HepG2 (cell line): ENCODE measurements at regions not wholly inside any gene's neighbourhood (a gene's known extent, or its start where the extent isn't known, plus 50 kb on each side); places are given as distances from the start of the nearest gene placed in this dataset.

Source experiments
- ATAC-seq: fragments of 200-7000 bp; cut with Tn5 transposase; 3 replicates; pipeline ENCODE4 v1.9.1; 2020; ENCODE audit warnings: mild to moderate bottlenecking, moderate library complexity
- BruUV-seq: library from RNA; stranded (reverse); fragments of 400-500 nt; replicated peaks from 2 replicates; lab custom pipeline; 2021; lab: Mats Ljungman, UMichigan
- CTCF ChIA-PET: fragments of 300-600 bp; formaldehyde crosslinking; extraction: SDS; loops from one replicate; lab custom pipeline; 2021; ENCODE audit warnings: low total read pairs, inconsistent platforms, low intra/inter-chr PET ratio; lab: Yijun Ruan, JAX
- POLR2A ChIA-PET: fragments of 350-600 bp; sonication (Branson Sonifier 250); formaldehyde crosslinking; loops from one replicate; lab custom pipeline; 2020; ENCODE audit warnings: antibody characterized with exemption, inconsistent platforms; lab: Yijun Ruan, JAX
- DNase-seq: peaks from one replicate; pipeline ENCODE4 v3.0.0-alpha.2; 2015; ENCODE audit warnings: low spot score
- FAIRE-seq: peaks from 3 replicates; lab custom pipeline; 2011; peaks lifted over from hg19 to GRCh38; lab: Jason Lieb, UNC
- H2AFZ ChIP-seq: one replicate; pipeline ENCODE4 v1.6.1; 2011; ENCODE audit warnings: low read length, inconsistent platforms
- H3K27ac ChIP-seq: fragments of 300-600 bp; 3 replicates; pipeline ENCODE4 v1.8.0; 2011; ENCODE audit warnings: mixed run types, mild to moderate bottlenecking, mixed read lengths, low read length, inconsistent platforms; ENCODE audit not compliant: insufficient read depth; ENCODE audit errors: extremely low read length
- H3K27me3 ChIP-seq, 2 experiments: fragments of 200-600 bp in 1 of 2; 2 replicates in 1 of 2; 3 replicates in 1 of 2; pipeline versions ENCODE4 v1.6.0 to v1.8.0; 2011; ENCODE audit warnings: low read length in 2 of 2, mild to moderate bottlenecking in 2 of 2, moderate library complexity in 2 of 2, inconsistent platforms in 1 of 2; ENCODE audit not compliant: insufficient read depth in 2 of 2, control insufficient read depth in 1 of 2
- H3K36me3 ChIP-seq, 2 experiments: fragments of 200-600 bp in 1 of 2; replicated peaks in 1 of 2; 2 replicates in 1 of 2; 3 replicates in 1 of 2; pipeline versions ENCODE4 v1.5.1 to v1.8.0; 2011; ENCODE audit warnings: low read length in 2 of 2, inconsistent platforms in 1 of 2; ENCODE audit not compliant: insufficient read depth in 2 of 2, control insufficient read depth in 1 of 2
- H3K4me1 ChIP-seq: 2 replicates; pipeline ENCODE4 v1.5.1; 2012; ENCODE audit warnings: low read length, inconsistent platforms; ENCODE audit not compliant: insufficient read depth
- H3K4me2 ChIP-seq: 2 replicates; pipeline ENCODE4 v1.6.0; 2011; ENCODE audit warnings: low read depth, low read length, inconsistent platforms
- H3K4me3 ChIP-seq, 3 experiments: fragments of 200-600 bp in 1 of 3; sonication (generic), shearing (Covaris generic) in 1 of 3; replicated peaks in 1 of 3; 2 replicates each; pipeline ENCODE4 v1.5.1; 2011 to 2016; ENCODE audit warnings: low read length in 3 of 3, inconsistent platforms in 2 of 3, low read depth in 2 of 3, mild to moderate bottlenecking in 2 of 3, control low read depth in 1 of 3, mixed read lengths in 1 of 3; ENCODE audit not compliant: insufficient read depth in 1 of 3
- H3K79me2 ChIP-seq: one replicate; pipeline ENCODE4 v1.6.1; 2011; ENCODE audit warnings: low read length, inconsistent platforms; ENCODE audit not compliant: insufficient read depth
- H3K9ac ChIP-seq: 2 replicates; pipeline ENCODE4 v1.6.0; 2011; ENCODE audit warnings: mild to moderate bottlenecking, low read depth, low read length, inconsistent platforms; ENCODE audit not compliant: insufficient read depth
- H3K9me3 ChIP-seq: 2 replicates; pipeline ENCODE4 v1.5.1; 2012; ENCODE audit warnings: mild to moderate bottlenecking, low read length
- H4K20me1 ChIP-seq: 2 replicates; pipeline ENCODE4 v1.6.0; 2011; ENCODE audit warnings: inconsistent platforms, mild to moderate bottlenecking, low read length, moderate library complexity; ENCODE audit not compliant: insufficient read depth
- ARHGAP35 ChIP-seq: sonication (generic); formaldehyde crosslinking; IDR thresholded peaks from 2 replicates; pipeline ENCODE4 v1.9.0; 2022; ENCODE audit warnings: mild to moderate bottlenecking, inconsistent platforms, moderate library complexity, missing genetic modification reagents, borderline replicate concordance
- HDAC6 ChIP-seq: fragments of 200-600 bp; sonication (generic); IDR thresholded peaks from 2 replicates; pipeline ENCODE4 v1.7.0; 2017; ENCODE audit warnings: mild to moderate bottlenecking, antibody characterized with exemption, low read length, low read depth
- HOXA5 ChIP-seq: sonication (generic); formaldehyde crosslinking; IDR thresholded peaks from 2 replicates; pipeline ENCODE4 v1.4.0; 2020; ENCODE audit warnings: missing genetic modification reagents
- HOXD1 ChIP-seq: sonication (generic); formaldehyde crosslinking; IDR thresholded peaks from 2 replicates; pipeline ENCODE4 v1.5.0; 2020; ENCODE audit warnings: missing genetic modification reagents
- IRF9 ChIP-seq: sonication (generic); formaldehyde crosslinking; IDR thresholded peaks from 2 replicates; pipeline ENCODE4 v1.8.0; 2022; ENCODE audit warnings: missing genetic modification reagents, mild to moderate bottlenecking, borderline replicate concordance
- LCORL ChIP-seq, 2 experiments: fragments of 450-650 bp in 1 of 2; sonication (generic) in 1 of 2; formaldehyde crosslinking in 1 of 2; IDR thresholded peaks; 2 replicates each; pipeline versions ENCODE4 v1.5.0 to v1.6.1; 2017 to 2020; ENCODE audit warnings: antibody characterized with exemption in 1 of 2, missing genetic modification reagents in 1 of 2
- MBD4 ChIP-seq: IDR thresholded peaks from 2 replicates; pipeline ENCODE4 v1.6.1; 2012; ENCODE audit warnings: low read length, inconsistent platforms, borderline replicate concordance
- MXD1 ChIP-seq: sonication (generic); formaldehyde crosslinking; IDR thresholded peaks from 2 replicates; pipeline ENCODE4 v1.4.0; 2020; ENCODE audit warnings: mild to moderate bottlenecking, missing genetic modification reagents
- NR2F1 ChIP-seq, 2 experiments: fragments of 450-650 bp in 1 of 2; formaldehyde crosslinking in 1 of 2; IDR thresholded peaks; 2 replicates each; pipeline versions ENCODE4 v1.5.0 to v1.6.1; 2016 to 2020; ENCODE audit warnings: mild to moderate bottlenecking in 1 of 2, missing compliant biosample characterization in 1 of 2, missing genetic modification reagents in 1 of 2, moderate library complexity in 1 of 2
- NR3C1 ChIP-seq: sonication (generic); formaldehyde crosslinking; IDR thresholded peaks from 2 replicates; pipeline ENCODE4 v1.4.0; 2020; ENCODE audit warnings: missing genetic modification reagents
- SP4 ChIP-seq: sonication (generic); formaldehyde crosslinking; IDR thresholded peaks from 2 replicates; pipeline ENCODE4 v1.8.1; 2023; ENCODE audit warnings: mild to moderate bottlenecking, missing genetic modification reagents
- TAF1 ChIP-seq: sonication (generic); formaldehyde crosslinking; IDR thresholded peaks from 2 replicates; pipeline ENCODE4 v1.4.0; 2020; ENCODE audit warnings: missing genetic modification reagents
- TBL1XR1 ChIP-seq: fragments of 150-350 bp; IDR thresholded peaks from 2 replicates; pipeline ENCODE4 v1.6.1; 2014; ENCODE audit warnings: borderline replicate concordance, low read length; ENCODE audit not compliant: partially characterized antibody
- ZFP36 ChIP-seq: fragments of 150-350 bp; IDR thresholded peaks from 2 replicates; pipeline ENCODE4 v1.6.1; 2018; ENCODE audit warnings: borderline replicate concordance, low read length, low read depth; ENCODE audit not compliant: partially characterized antibody
- ZNF839 ChIP-seq: sonication (generic); formaldehyde crosslinking; IDR thresholded peaks from 2 replicates; pipeline ENCODE4 v1.4.0; 2020; ENCODE audit warnings: missing genetic modification reagents, mild to moderate bottlenecking, borderline replicate concordance
- WGBS: methylation state at CpG from one replicate; pipeline ENCODE4 v1.1.6; 2017; ENCODE audit warnings: low lambda C conversion rate; 5-methylcytosine and 5-hydroxymethylcytosine counted together
- in situ Hi-C: cut with HindIII; loops from 2 replicates; pipeline ENCODE4 v1.10.0; 2017; ENCODE audit warnings: low pct_unique_long_range_greater_than_20kb; ENCODE audit not compliant: extremely low pct_ligation_motif_present
- intact Hi-C: fragments of 100-400 bp; cut with micrococcal nuclease; formaldehyde crosslinking; loops from one replicate; pipeline ENCODE4 v1.10.0; 2022; ENCODE audit not compliant: unreplicated experiment
- TF ChIP-seq, protein P1 (sequence below): sonication (generic); formaldehyde crosslinking; IDR thresholded peaks from 2 replicates; pipeline ENCODE4 v1.5.0; 2020; ENCODE audit warnings: mild to moderate bottlenecking, missing genetic modification reagents

- WGBS, result 5% methylated on average over 4 of the region's 4 CpGs
- FAIRE-seq (no peak), ATAC-seq (no peak), DNase-seq (no peak)
- in situ Hi-C loops (no loop called here), intact Hi-C loops (no loop called here)
- Histone ChIP-seq H3K79me2 (no peaks in the 10 kb centered on the region), H3K36me3 (no peaks in the 10 kb centered on the region), H3K4me1 (no peaks in the 10 kb centered on the region), H2AFZ (no peak overlapping the region), H4K20me1 (no peaks in the 10 kb centered on the region), H3K4me3 (no peak overlapping the region), H3K4me2 (no peak overlapping the region), H3K9me3 (no peaks in the 10 kb centered on the region), H3K27me3 (no peaks in the 10 kb centered on the region), H3K9ac (no peak overlapping the region), H3K27ac (no peak overlapping the region)
- no peak for TF ChIP-seq ZFP36
- no peak for TF ChIP-seq HOXD1 (CRISPR knock-in tag)
- TF ChIP-seq TBL1XR1, result no peak
- no peak for TF ChIP-seq ZNF839 (CRISPR knock-in tag)
- ChIA-PET POLR2A (no interaction called here), CTCF (no interaction called here)
- BruUV-seq, result no TSS peak
These were observed 745.3 kb downstream of the SATB2 start for GRCh38 chr2:198712485-198712884.

DNA sequence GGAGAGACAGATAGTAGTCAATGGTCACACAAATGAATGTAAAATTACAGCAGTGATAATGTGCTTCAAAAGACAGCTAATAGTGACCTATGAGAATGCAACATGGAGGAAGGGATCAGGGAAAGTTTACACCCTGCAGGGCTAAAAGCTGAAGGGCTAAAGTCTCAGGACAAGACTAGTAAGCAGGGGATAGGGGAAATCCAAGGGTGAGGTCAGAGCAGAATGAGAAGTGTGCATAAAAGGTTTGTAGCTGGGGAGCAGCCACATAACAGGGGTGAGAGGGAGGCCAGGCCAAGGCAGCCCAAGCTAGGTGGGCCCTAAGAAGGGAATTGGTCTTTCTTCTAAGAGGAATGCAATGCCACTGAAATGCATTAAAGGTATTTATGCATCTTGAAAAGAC, 746.3 kb downstream of the SATB2 start:
- H3K4me2 ChIP-seq, result no peak overlapping the region
- FAIRE-seq (no peak), ATAC-seq (no peak), DNase-seq (no peak)
- no peaks in the 10 kb centered on the region for H3K79me2 ChIP-seq
- POLR2A ChIA-PET, result no interaction called here
- no peak overlapping the region for H3K27ac ChIP-seq
- CTCF ChIA-PET, result no interaction called here
- TF ChIP-seq SP4 (CRISPR knock-in tag) (no peak), TAF1 (CRISPR knock-in tag) (no peak), LCORL (IDR thresholded peaks at IDR 0.05) (no peak), LCORL (CRISPR knock-in tag; IDR thresholded peaks at IDR 0.05) (no peak), NR2F1 (CRISPR knock-in tag; IDR thresholded peaks at IDR 0.05) (no peak), MXD1 (CRISPR knock-in tag) (no peak), HDAC6 (no peak), MBD4 (no peak), IRF9 (CRISPR knock-in tag) (no peak), ARHGAP35 (CRISPR knock-in tag) (no peak), NR3C1 (CRISPR knock-in tag) (no peak), HOXA5 (CRISPR knock-in tag) (no peak)
- TF ChIP-seq, protein P1, sequence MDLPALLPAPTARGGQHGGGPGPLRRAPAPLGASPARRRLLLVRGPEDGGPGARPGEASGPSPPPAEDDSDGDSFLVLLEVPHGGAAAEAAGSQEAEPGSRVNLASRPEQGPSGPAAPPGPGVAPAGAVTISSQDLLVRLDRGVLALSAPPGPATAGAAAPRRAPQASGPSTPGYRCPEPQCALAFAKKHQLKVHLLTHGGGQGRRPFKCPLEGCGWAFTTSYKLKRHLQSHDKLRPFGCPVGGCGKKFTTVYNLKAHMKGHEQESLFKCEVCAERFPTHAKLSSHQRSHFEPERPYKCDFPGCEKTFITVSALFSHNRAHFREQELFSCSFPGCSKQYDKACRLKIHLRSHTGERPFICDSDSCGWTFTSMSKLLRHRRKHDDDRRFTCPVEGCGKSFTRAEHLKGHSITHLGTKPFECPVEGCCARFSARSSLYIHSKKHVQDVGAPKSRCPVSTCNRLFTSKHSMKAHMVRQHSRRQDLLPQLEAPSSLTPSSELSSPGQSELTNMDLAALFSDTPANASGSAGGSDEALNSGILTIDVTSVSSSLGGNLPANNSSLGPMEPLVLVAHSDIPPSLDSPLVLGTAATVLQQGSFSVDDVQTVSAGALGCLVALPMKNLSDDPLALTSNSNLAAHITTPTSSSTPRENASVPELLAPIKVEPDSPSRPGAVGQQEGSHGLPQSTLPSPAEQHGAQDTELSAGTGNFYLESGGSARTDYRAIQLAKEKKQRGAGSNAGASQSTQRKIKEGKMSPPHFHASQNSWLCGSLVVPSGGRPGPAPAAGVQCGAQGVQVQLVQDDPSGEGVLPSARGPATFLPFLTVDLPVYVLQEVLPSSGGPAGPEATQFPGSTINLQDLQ (CRISPR knock-in tag), result no peak
- H3K9ac ChIP-seq, result no peak overlapping the region
- no peaks in the 10 kb centered on the region for H3K9me3 ChIP-seq
- BruUV-seq, result no TSS peak
- no peak overlapping the region for H3K4me3 ChIP-seq
- no peaks in the 10 kb centered on the region for H3K27me3 ChIP-seq
- no peak overlapping the region for H2AFZ ChIP-seq
- no peaks in the 10 kb centered on the region for H3K36me3 ChIP-seq
- in situ Hi-C loops (no loop called here), intact Hi-C loops (no loop called here)
- H3K4me1 ChIP-seq, result no peaks in the 10 kb centered on the region
- H4K20me1 ChIP-seq, result no peaks in the 10 kb centered on the region
